Heart right ventricle (tissue), 16 donors: ENCODE measurements at regions not wholly inside any gene's neighbourhood (a gene's known extent, or its start where the extent isn't known, plus 50 kb on each side); places are given as distances from the start of the nearest gene placed in this dataset.

Experiments used
- ATAC-seq, 8 donors: fragments of 200-7000 bp; cut with Tn5 transposase; one replicate each; pipeline ENCODE4 v1.9.1; 2020; ENCODE audit warnings: mild to moderate bottlenecking in 8 of 8, moderate library complexity in 8 of 8, moderate number of reproducible peaks in 1 of 8
- DNase-seq, 2 donors: peaks; one replicate each; pipeline ENCODE4 v3.0.0-alpha.2; 2020
- H3K27ac ChIP-seq, 10 donors: fragments of 200-600 bp; sonication (generic) in 2 of 10; one replicate each; pipeline versions ENCODE4 v1.5.0 to v1.8.0; 2020 to 2022; ENCODE audit warnings: mild to moderate bottlenecking in 3 of 10
- H3K27me3 ChIP-seq, 7 donors: fragments of 200-600 bp; one replicate each; pipeline ENCODE4 v1.8.0; 2021 to 2022; ENCODE audit warnings: mild to moderate bottlenecking in 2 of 7
- H3K36me3 ChIP-seq, 9 donors: fragments of 200-600 bp; sonication (generic) in 1 of 9; one replicate each; pipeline versions ENCODE4 v1.5.0 to v1.8.0; 2020 to 2022; ENCODE audit warnings: mild to moderate bottlenecking in 2 of 9
- H3K4me1 ChIP-seq, 9 donors: fragments of 200-600 bp; sonication (generic) in 1 of 9; one replicate each; pipeline versions ENCODE4 v1.5.0 to v1.8.0; 2020 to 2022; ENCODE audit warnings: mild to moderate bottlenecking in 4 of 9
- H3K4me3 ChIP-seq, 10 donors: fragments of 200-600 bp; sonication (generic) in 2 of 10; one replicate each; pipeline versions ENCODE4 v1.5.0 to v1.8.0; 2020 to 2022; ENCODE audit warnings: mild to moderate bottlenecking in 7 of 10, moderate library complexity in 2 of 10
- H3K9me3 ChIP-seq, 11 donors: fragments of 200-600 bp in 10 of 11; sonication (generic) in 2 of 11; one replicate each; pipeline versions ENCODE4 v1.5.0 to v1.8.0; 2013 to 2022; ENCODE audit warnings: mild to moderate bottlenecking in 2 of 11, control low read depth in 1 of 11, moderate library complexity in 1 of 11
- CTCF ChIP-seq, 9 donors: fragments of 200-600 bp; sonication (generic) in 2 of 9; IDR thresholded peaks; one replicate each; pipeline versions ENCODE4 v1.5.0 to v1.8.0; 2021 to 2022; ENCODE audit warnings: antibody characterized with exemption in 9 of 9, mild to moderate bottlenecking in 5 of 9, moderate library complexity in 1 of 9
- WGBS, 2 donors: extraction: QIAGEN DNeasy Blood & Tissue Kit; methylation state at CpG; one replicate each; pipeline ENCODE4 v1.1.7; 2013; ENCODE audit warnings: inconsistent platforms in 1 of 2; 5-methylcytosine and 5-hydroxymethylcytosine counted together
- intact Hi-C, 10 donors: fragments of 100-400 bp; cut with DNase I; formaldehyde crosslinking; loops; one replicate each; pipeline versions ENCODE4 v1.11.1 to v1.14.2; 2022
- donor health status: Arrhythmogenic right ventricular cardiomyopathy.
- donor health status: ischemic (EF 13 %, LVEDD 7.1; RV severe dilation, severe dysfunction).
- donor health status: healthy with polysubstance abuse.
- donor health status: DM: no; HTN: yes; CAD: no.
- donor health status: DM: no; HTN: no; CAD: no.
- donor health status: ischemic (EF 25% LVEDD 6.9; RV normal size, moderate dysfunction).
- donor health status: ischemic (EF 25% LVEDD 5.7; RV mildly dilated, moderate dysfunction).
- donor health status: healthy.
- donor health status: DM: yes; HTN: yes; CAD: no.
- donor health status: Ischemic cardiomyopathy.
- donor health status: ischemic (EF 35%, LVEDD 5.7; RV mildly dilated, moderate dysfunction).
- donor health status: nonischemic (EF 11% LVEDD 7.7; RV severe dilation, severe dysfunction).
- donor health status: DM: yes; HTN: yes; CAD: no.
- donor health status: PGD.
- donor health status: ischemic (EF 29% LVEDD 5.4; RV normal size, mild dysfunction).
- donor health status: nonischemic (EF 23%, LVEDD 6.1; RV moderate dilation, normal function).

- ATAC-seq (no peak), DNase-seq (no peak)
- Histone ChIP-seq H3K4me3 (no peak overlapping the region), H3K27ac (no peak overlapping the region), H3K9me3 (no peaks in the 10 kb centered on the region), H3K4me1 (peaks cover 0 to 9% (median 0%) of the 10 kb centered on the region in 9 donors), H3K27me3 (no peaks in the 10 kb centered on the region), H3K36me3 (no peaks in the 10 kb centered on the region)
- intact Hi-C loops: no loop called here
- 93 to 94% methylated on average over 4 of the region's 4 CpGs for WGBS, 2 donors
- no peak for TF ChIP-seq CTCF (IDR thresholded peaks at IDR 0.05)
Observed at GRCh38 chr11:128231845-128232410, 355.4 kb downstream of the ETS1 start.

DNA sequence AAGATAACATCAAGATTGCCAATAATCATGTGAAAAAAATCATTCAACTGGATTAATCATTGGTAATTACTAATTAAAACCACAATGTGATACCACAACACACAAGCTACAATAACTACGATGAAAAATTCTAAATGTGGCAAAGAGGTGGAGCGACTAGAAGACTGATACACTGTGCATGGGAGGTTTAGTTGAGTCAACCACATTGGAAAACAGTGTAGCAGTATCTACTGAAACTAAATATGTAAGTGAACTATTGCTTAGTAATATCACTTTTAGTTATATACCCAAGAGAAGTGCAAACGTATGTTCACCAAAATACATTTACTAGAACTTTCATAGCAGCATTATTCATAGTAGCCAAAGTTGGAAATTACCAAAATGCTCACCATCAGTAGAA is 359.9 kb downstream of the ETS1 start:
- Histone ChIP-seq H3K9me3 (peaks cover 0 to 5% (median 0%) of the 10 kb centered on the region in 11 donors), H3K4me1 (peaks cover 0 to 9% (median 0%) of the 10 kb centered on the region in 9 donors), H3K4me3 (no peak overlapping the region), H3K36me3 (no peaks in the 10 kb centered on the region), H3K27ac (no peak overlapping the region), H3K27me3 (no peaks in the 10 kb centered on the region)
- intact Hi-C loops: no loop called here
- ATAC-seq (no peak), DNase-seq (no peak)
- WGBS, 2 donors: 92 to 94% methylated on average over 3 of the region's 3 CpGs
- TF ChIP-seq CTCF (IDR thresholded peaks at IDR 0.05): no peak

- no peaks in the 10 kb centered on the region for H3K27me3 ChIP-seq
- intact Hi-C loops: no loop called here
Observed at GRCh38 chr11:128226106-128226716, 361.1 kb downstream of the ETS1 start.

GRCh38 chr11:128222245-128222884 is 365.0 kb downstream of the ETS1 start:
- no peaks in the 10 kb centered on the region for H3K27me3 ChIP-seq
- H3K4me1 ChIP-seq: peaks cover 0 to 7% (median 0%) of the 10 kb centered on the region in 9 donors
- DNase-seq (no peak), ATAC-seq (no peak)
- 57 to 59% methylated on average over 5 of the region's 5 CpGs for WGBS, 2 donors
- H3K9me3 ChIP-seq: peaks cover 0 to 5% (median 0%) of the 10 kb centered on the region in 11 donors
- H3K4me3 ChIP-seq: no peak overlapping the region
- no peak overlapping the region for H3K27ac ChIP-seq
- no peak for TF ChIP-seq CTCF (IDR thresholded peaks at IDR 0.05)
- intact Hi-C loops: no loop called here
- H3K36me3 ChIP-seq: no peaks in the 10 kb centered on the region

More at GRCh38 chr11:128226106-128226716, 361.1 kb downstream of the ETS1 start:
- DNase-seq (no peak), ATAC-seq (no peak)
- 84 to 90% methylated on average over 7 of the region's 7 CpGs for WGBS, 2 donors
- peaks cover 0 to 9% (median 0%) of the 10 kb centered on the region in 9 donors for H3K4me1 ChIP-seq
- H3K9me3 ChIP-seq: peaks cover 0 to 5% (median 0%) of the 10 kb centered on the region in 11 donors
- H3K36me3 ChIP-seq: no peaks in the 10 kb centered on the region
- TF ChIP-seq CTCF (IDR thresholded peaks at IDR 0.05): no peak
- no peak overlapping the region for H3K4me3 ChIP-seq
- H3K27ac ChIP-seq: no peak overlapping the region
